ENCODE measurements at regions not wholly inside any gene's neighbourhood (a gene's known extent, or its start where the extent isn't known, plus 50 kb on each side); places are given as distances from the start of the nearest gene placed in this dataset.
"Not testable (repeated sequence)": the region's sequence is repeated elsewhere in the genome, so short reads cannot be mapped to it uniquely, and the experiment has no call there.

DNA sequence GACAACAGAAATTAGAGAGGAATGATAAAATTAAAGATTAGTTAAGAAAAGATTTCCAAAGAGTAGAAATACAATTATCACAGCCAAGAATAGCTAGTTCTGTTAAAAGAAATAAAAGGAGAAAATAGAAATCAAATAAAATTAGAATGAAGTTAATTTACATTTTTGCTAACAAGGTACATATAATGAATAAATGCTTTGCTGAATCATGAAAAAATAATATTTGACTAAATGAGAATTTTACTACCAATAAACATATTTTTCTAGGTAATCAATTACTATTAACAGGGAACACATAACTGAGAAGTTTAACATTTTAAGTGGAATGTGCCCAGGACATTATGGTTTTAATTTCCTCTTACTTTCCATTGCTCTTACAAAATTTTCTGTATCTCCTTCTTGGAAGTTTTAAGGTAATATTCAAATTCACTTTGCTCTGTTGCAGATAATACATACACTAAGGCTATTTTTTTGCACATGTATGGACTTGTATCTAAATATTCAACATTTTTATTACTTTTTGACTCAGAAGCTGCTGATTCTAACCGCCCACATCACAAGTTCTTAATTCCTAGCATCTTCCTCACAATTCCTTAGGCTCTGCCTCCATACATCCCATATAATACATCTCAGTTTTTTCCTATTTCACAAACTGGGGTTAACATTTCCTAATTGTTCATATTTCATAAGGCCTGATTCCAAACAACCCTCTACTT lies 870.7 kb upstream of the INTU start:
- no peak for DNase-seq

DNA sequence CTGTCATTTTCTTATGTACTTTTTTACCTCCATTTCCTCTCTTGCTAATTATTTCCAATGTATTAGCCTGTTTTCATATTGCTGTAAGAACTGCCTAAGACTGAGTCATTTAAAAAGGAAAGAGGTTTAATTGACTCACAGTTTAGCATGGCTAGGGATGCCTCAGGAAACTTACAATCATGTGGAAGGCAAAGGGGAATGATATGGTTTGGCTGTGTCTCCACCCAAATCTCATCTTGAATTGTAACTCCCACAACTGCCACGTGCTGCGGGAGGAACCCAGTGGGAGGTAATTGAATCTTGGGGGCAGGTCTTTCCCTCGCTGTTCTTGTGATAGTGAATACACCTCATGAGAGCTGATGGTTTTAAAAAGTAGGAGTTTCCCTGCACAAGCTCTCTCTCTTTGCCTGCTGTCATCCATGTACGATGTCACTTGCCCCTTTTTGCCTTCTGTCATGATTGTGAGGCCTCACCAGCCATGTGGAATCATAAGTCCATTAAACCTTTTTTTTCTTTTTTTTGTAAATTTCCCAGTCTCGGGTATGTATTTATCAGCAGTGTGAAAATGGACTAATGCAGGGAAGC lies 870.0 kb upstream of the INTU start:
- DNase-seq, result no peak

DNA sequence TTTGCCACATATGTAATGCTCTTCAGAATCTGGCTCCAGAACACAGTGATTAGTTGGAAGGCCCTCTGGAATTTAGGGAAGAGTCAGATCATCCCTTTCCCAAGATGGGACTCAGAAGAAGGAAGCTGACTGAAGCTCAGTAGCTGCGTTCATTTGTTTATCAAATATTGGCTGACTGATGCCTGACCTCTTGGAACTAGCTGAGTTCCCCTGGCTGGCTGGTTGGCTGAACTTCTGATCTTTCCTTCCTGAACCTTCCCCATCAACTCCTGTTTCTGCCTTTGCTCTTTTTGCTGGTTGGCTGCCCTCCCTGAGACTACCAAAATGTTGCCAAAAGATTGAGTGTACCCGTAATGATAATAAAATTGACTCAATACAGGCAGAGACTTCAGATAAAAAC lies 866.5 kb upstream of the INTU start:
- no peak for DNase-seq

DNA sequence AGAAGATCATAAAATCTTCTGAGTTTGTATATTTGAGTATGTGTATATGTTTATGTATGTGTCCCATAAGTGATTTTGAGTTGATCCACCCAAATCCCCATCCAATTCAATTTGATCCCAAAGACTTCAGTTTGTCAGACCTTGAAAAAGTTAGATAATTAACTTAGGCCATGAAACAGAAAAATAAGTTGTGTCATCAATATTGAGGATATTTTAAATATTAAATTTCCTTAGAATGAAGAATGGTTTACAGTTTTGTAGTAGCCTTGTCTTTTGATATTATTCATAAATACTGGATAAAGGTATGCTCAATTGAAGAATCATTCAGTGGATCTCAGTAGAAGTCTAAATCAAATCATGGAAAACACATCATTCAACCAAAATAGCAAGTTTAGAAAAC lies 864.4 kb upstream of the INTU start:
- no peak for DNase-seq

GRCh38 chr4:126770811-126771553 lies 861.8 kb upstream of the INTU start:
- DNase-seq, result not testable (repeated sequence)

- not testable (repeated sequence) for DNase-seq
Measured at GRCh38 chr4:126771618-126772017, 861.1 kb upstream of the INTU start.

DNA sequence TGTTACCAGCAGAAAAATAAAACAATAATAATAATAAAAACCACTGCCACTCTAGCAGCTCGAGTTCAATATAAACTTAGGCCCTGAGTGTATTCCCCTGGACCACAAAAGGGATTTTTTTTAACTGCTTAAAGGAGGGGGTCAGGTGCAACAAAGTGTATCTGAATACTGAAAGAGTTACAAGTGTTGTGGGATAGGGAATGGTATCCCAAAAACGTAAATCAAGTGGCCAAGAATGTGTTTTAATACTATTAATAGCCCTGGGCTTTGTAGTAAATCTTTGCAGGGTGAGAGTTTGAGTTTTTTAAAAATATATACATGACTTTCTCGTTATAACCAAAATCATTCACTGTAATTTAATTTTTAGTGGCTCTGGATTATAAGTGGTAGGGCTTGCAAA lies 860.1 kb upstream of the INTU start:
- no peak for DNase-seq

- DNase-seq, result no peak
Measured at GRCh38 chr4:126775485-126776106, 857.2 kb upstream of the INTU start.

DNA sequence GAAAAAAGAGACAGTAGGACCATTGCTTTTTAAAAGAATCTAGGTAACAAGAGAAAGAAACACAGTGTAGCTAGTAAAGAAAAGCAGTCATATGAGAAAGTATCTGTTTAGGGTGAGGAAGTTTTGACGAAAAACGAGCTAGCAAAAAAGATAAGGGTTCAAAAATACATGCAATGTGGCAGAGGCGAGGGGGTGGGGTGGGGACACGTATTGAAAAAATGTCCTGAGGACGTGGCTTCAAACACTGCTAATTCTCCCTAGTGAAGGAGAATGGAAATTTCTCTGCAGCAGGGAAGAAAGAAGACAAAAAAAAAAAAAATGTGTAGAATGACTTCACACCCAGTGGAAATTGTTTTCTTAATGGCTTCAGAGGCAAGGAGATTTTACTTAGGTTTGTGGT lies 856.4 kb upstream of the INTU start:
- no peak for DNase-seq

- no peak for DNase-seq
Measured at GRCh38 chr4:126777649-126778048, 855.1 kb upstream of the INTU start.

GRCh38 chr4:126778348-126778747 lies 854.4 kb upstream of the INTU start:
- no peak for DNase-seq

DNA sequence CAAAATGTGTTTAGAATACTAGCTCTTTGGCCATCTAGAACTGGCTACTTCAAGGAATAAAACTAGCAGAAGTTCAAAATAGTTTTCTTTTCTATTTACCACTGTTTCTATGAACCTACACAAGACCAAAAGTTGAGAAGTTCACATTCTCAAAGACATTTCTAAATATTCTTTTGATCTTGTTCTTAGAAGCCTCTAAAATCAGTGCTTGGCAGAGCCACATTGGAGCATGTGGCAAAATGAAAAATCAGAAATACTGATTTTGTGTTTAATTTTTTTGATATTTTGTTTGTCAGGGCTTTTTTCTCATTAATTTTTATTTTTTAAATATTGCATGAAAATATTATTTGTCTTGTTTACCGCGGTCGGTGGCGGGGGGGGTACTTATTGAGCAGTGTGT lies 853.8 kb upstream of the INTU start:
- no peak for DNase-seq

GRCh38 chr4:126779436-126780166 lies 853.2 kb upstream of the INTU start:
- no peak for DNase-seq

DNA sequence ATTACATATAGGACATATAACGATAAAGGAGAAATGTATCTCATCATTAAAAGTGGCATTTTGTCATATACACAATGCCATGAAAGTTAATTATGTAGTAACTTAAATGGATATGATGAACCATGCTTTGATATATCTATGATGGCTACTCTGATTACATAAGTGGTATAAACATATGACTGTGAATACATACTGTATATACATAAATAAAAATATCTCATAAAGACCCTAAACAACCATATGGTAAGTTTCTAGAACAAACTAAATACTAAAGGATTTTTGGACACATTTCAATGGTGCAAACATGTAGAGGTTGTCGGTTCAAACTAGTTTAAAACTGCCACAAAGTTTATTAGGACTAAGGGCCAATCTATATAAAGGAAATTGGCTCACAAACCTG lies 849.6 kb upstream of the INTU start:
- no peak for DNase-seq

GRCh38 chr4:126784966-126785580 lies 847.7 kb upstream of the INTU start:
- no peak for DNase-seq

- DNase-seq, result no peak
Measured at GRCh38 chr4:126790633-126791032, 842.1 kb upstream of the INTU start.

GRCh38 chr4:126794363-126794762 lies 838.4 kb upstream of the INTU start:
- no peak for DNase-seq

- DNase-seq, result no peak
Measured at GRCh38 chr4:126798214-126798613, 834.5 kb upstream of the INTU start.

- DNase-seq, result no peak
Measured at GRCh38 chr4:126799416-126799815, 833.3 kb upstream of the INTU start.

DNA sequence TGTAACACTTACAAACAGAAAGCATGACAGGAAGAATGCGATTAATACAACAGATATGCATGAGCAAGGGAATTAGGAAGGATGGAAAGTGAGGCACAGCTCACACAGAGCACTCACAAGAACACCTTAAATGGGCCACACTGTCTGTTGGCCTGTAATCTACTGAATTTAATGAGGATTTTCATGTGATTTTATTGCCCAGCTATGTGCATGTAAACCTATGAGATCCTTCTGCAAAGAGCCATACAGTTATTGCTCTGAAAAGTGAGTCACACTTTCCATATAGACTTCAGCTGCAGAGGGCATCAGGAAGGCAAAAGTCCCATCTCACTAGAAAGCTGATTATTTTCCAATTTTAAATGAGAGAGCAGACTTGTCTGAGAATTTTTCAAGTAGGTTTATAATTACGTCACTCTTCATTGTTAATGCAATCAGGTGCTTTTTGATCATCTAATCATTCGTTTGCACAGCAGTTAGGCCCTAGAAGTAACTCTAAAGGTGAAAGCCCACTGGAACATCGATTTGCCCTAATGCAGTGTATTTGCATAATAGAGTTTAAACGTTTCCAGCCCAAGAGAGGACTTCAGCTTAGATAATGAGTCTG lies 832.7 kb upstream of the INTU start:
- no peak for DNase-seq

DNA sequence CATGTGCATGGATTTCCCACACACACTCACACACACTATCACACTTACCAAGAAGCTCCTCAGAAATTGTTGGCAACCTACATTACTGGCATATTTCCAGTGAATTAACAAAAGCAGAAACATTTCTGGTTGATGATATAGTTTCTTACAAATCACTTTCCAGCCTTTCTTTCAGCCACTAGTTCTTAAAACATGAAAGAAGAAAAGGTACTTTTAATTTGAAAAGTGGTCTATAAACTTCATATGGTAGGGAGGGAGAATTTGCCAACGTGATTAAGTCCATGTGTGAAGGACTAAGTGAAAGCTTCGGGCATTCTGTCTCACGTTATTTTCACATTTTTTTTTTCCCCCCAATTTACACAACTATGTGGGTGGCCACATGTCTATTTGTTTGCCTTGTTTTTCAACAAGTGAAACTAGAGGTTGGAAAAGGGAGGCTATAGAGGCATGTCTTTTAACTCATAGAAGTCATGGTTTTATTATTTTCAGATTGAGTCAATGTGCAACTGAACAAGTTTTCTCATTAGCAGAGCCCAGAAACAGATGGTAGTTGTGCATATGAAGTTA lies 832.1 kb upstream of the INTU start:
- DNase-seq, result no peak

DNA sequence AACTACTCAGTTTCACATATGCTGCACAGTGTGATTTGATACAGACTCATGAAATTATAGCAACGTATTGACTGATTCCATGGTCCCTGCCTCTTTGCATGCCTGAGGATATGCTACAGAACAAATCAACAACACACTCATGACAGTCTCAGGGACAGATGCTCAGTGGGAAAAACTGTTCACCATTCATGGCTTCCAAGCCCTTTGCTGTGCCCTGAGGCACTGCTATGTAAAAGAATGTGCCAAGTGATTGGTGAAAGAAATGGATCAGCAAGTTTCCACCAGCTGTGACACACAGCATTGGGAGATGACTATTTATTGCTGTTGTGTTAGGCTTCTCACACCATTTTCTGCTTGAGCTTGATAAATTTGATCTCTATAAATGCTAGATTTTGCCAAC lies 825.6 kb upstream of the INTU start:
- no peak for DNase-seq
